ENCODE measurements at regions not wholly inside any gene's neighbourhood (a gene's known extent, or its start where the extent isn't known, plus 50 kb on each side); places are given as distances from the start of the nearest gene placed in this dataset.

DNA sequence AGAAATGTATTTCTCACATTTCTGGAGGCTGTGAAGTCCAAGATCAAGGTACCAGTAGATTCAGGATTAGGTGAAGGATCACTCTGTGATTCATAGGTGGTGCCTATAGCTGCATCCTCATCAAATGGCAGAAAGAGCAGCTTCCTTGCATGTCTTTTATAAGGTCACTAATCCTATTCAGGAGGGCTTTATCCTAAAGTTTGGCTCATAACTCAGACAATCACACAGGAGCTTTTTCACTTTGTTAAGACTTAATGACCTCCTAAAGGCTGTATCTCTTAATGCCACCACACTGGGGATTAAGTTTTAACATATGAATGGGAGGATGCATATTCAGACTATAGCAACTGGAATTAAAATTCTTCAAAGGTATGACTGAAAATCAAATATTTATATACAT is 861.1 kb downstream of the DACH1 start:
- no peak for TF ChIP-seq KDM1A (IDR thresholded peaks at IDR 0.05; ENCODE audit: low read depth)
- TF ChIP-seq CEBPB (IDR thresholded peaks at IDR 0.05) = no peak
- TF ChIP-seq, protein P1, sequence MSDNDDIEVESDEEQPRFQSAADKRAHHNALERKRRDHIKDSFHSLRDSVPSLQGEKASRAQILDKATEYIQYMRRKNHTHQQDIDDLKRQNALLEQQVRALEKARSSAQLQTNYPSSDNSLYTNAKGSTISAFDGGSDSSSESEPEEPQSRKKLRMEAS (IDR thresholded peaks at IDR 0.05) = no peak
- no peak for TF ChIP-seq NR3C1 (IDR thresholded peaks at IDR 0.05)
- no peak for TF ChIP-seq RARB (CRISPR knock-in tag; IDR thresholded peaks at IDR 0.05)
- no peak for TF ChIP-seq MAZ (IDR thresholded peaks at IDR 0.05; ENCODE audit: borderline replicate concordance, low read depth, low read length)
